ENCODE measurements at regions not wholly inside any gene's neighbourhood (a gene's known extent, or its start where the extent isn't known, plus 50 kb on each side); places are given as distances from the start of the nearest gene placed in this dataset.

- Histone ChIP-seq H3K23ac (ENCODE audit: low read depth, low read length) (no peak overlapping the region), H3K4ac (ENCODE audit: low read depth, low read length) (no peak overlapping the region), H3K9me3 (ENCODE audit: control insufficient read depth, insufficient read depth, low read length) (no peaks in the 10 kb centered on the region), H4K5ac (ENCODE audit: low read depth, low read length) (no peak overlapping the region), H3K27ac (ENCODE audit: insufficient read depth, low read length) (no peak overlapping the region), H3K36me3 (ENCODE audit: control insufficient read depth, insufficient read depth, low read length) (no peaks in the 10 kb centered on the region), H3K14ac (replicated peaks; ENCODE audit: low read depth, low read length) (no peak overlapping the region), H3K79me1 (ENCODE audit: low read depth in 1 of 2, low read length in 2 of 2) (no peaks in the 10 kb centered on the region), H3K4me2 (ENCODE audit: low read depth, low read length) (no peak overlapping the region), H2BK15ac (ENCODE audit: low read depth, low read length) (no peak overlapping the region), H4K91ac (ENCODE audit: insufficient read depth, low read depth, low read length) (no peak overlapping the region), H3K4me1 (ENCODE audit: control insufficient read depth, insufficient read depth, low read length) (no peaks in the 10 kb centered on the region), H3K9ac (ENCODE audit: low read depth, low read length) (no peak overlapping the region), H2BK5ac (ENCODE audit: low read depth, low read length, poor library complexity, severe bottlenecking) (no peak overlapping the region), H4K20me1 (ENCODE audit: insufficient read depth, low read length) (no peaks in the 10 kb centered on the region), H2AK9ac (replicated peaks; ENCODE audit: low read depth, low read length, poor library complexity) (no peak overlapping the region), H4K8ac (ENCODE audit: low read depth in 2 of 2, low read length in 2 of 2) (no peak overlapping the region), H3K27me3 (ENCODE audit: control insufficient read depth, insufficient read depth, low read length) (no peaks in the 10 kb centered on the region), H2BK120ac (ENCODE audit: low read depth, low read length) (no peak overlapping the region), H3K9me1 (ENCODE audit: insufficient read depth, low read length) (no peaks in the 10 kb centered on the region), H3K18ac (ENCODE audit: low read depth, low read length) (no peak overlapping the region), H3K56ac (ENCODE audit: extremely low read depth, insufficient read depth, low read length) (no peak overlapping the region), H2AFZ (replicated peaks; ENCODE audit: low read length, poor library complexity) (no peak overlapping the region), H3K4me3 (ENCODE audit: insufficient read depth, low read depth, low read length) (no peak overlapping the region), H2BK20ac (ENCODE audit: low read depth, low read length) (no peak overlapping the region), H2AK5ac (ENCODE audit: low read depth, low read length) (no peak overlapping the region)
- TF ChIP-seq CTCF (conservative IDR thresholded peaks at IDR 0.05; ENCODE audit: low read depth, low read length) (no peak), RFX5 (IDR thresholded peaks at IDR 0.05; ENCODE audit: low read depth, low read length) (no peak), RCOR1 (IDR thresholded peaks at IDR 0.05; ENCODE audit: insufficient replicate concordance, low read length) (no peak), MXI1 (IDR thresholded peaks at IDR 0.05; ENCODE audit: borderline replicate concordance, low read depth, low read length) (no peak)
- WGBS, 2 experiments (ENCODE audit: extremely low coverage in 2 of 2, insufficient read length in 1 of 2) = 0% methylated on average over 1 of the region's 4 CpGs; no CpG with 5 or more reads in 1 of the 2 experiments
- DNase-seq (no peak), ATAC-seq (ENCODE audit: low read depth) (no peak)
- in situ Hi-C loops (cut with MboI; ENCODE audit: low sequenced_read_pairs) = no loop called here
- dilution Hi-C loops (cut with HindIII; ENCODE audit: low sequenced_read_pairs, unreplicated experiment) = no loop called here
- CTCF ChIA-PET = no interaction called here
- POLR2A ChIA-PET (ENCODE audit: unreplicated experiment) = no interaction called here
- intact Hi-C loops (cut with micrococcal nuclease) = no loop called here
- no TSS peak for BruUV-seq (replicated peaks)
Measured at GRCh38 chr5:122656160-122656559, 118.7 kb upstream of the SNX2 start.

Measured in IMR-90 (cell line).